ENCODE measurements at regions not wholly inside any gene's neighbourhood (a gene's known extent, or its start where the extent isn't known, plus 50 kb on each side); places are given as distances from the start of the nearest gene placed in this dataset.

DNA sequence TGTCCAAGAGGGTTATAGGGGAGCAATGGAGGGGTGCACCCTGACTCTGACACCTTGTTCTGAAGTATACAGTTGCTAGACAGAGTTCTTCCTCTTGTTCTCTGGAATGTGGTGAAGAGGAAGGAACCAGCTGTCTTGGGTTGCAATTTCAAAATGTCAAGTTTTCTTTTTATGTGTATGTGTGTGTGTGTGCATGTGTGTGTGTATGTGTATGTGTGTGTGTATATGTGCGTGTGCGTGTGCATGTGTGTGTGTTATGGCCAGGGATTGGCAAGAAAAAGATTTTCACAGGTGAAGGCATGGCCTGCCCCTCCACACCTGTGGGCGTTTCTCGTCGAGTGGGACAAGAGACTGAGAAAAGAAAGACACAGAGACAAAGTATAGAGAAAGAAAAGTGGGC, 81.6 kb upstream of the ADGRA3 start:
- ChIA-PET POLR2A (no interaction called here), CTCF (ENCODE audit: low intra/inter-chr PET ratio, low total read pairs) (no interaction called here)
- Histone ChIP-seq H3K9ac (ENCODE audit: insufficient read depth, low read depth, low read length) (no peak overlapping the region), H3K4me3 (replicated peaks in 1 of 3; ENCODE audit: insufficient read depth in 1 of 3, low read depth in 2 of 3, low read length in 3 of 3) (no peak overlapping the region), H3K27ac (ENCODE audit: extremely low read length, insufficient read depth, low read length) (no peak overlapping the region), H3K9me3 (ENCODE audit: low read length) (no peaks in the 10 kb centered on the region), H3K36me3 (replicated peaks in 1 of 2; ENCODE audit: control insufficient read depth in 1 of 2, insufficient read depth in 2 of 2, low read length in 2 of 2) (no peaks in the 10 kb centered on the region), H3K4me1 (ENCODE audit: insufficient read depth, low read length) (no peaks in the 10 kb centered on the region), H3K27me3 (ENCODE audit: control insufficient read depth in 1 of 2, insufficient read depth in 2 of 2, low read length in 2 of 2) (peaks cover 0 to 3% of the 10 kb centered on the region in 2 experiments; a peak in 2 of 5 replicates), H3K4me2 (ENCODE audit: low read depth, low read length) (no peak overlapping the region), H3K79me2 (ENCODE audit: insufficient read depth, low read length) (no peaks in the 10 kb centered on the region), H4K20me1 (ENCODE audit: insufficient read depth, low read length) (no peaks in the 10 kb centered on the region), H2AFZ (ENCODE audit: low read length) (no peak overlapping the region)
- BruUV-seq (replicated peaks): no TSS peak
- FAIRE-seq: no peak
- no peak for ATAC-seq
- 36% methylated on average over 5 of the region's 5 CpGs for WGBS (ENCODE audit: low lambda C conversion rate)
- in situ Hi-C loops (cut with HindIII; ENCODE audit: extremely low pct_ligation_motif_present, low pct_unique_long_range_greater_than_20kb): no loop called here
- intact Hi-C loops (cut with micrococcal nuclease; ENCODE audit: unreplicated experiment): no loop called here
- no peak for DNase-seq (ENCODE audit: low spot score)
- TF ChIP-seq, protein P1, sequence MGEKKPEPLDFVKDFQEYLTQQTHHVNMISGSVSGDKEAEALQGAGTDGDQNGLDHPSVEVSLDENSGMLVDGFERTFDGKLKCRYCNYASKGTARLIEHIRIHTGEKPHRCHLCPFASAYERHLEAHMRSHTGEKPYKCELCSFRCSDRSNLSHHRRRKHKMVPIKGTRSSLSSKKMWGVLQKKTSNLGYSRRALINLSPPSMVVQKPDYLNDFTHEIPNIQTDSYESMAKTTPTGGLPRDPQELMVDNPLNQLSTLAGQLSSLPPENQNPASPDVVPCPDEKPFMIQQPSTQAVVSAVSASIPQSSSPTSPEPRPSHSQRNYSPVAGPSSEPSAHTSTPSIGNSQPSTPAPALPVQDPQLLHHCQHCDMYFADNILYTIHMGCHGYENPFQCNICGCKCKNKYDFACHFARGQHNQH (CRISPR knock-in tag; IDR thresholded peaks at IDR 0.05): no peak
- TF ChIP-seq PRMT3 (CRISPR knock-in tag; IDR thresholded peaks at IDR 0.05; ENCODE audit: borderline replicate concordance, low read depth): no peak
- TF ChIP-seq, protein P2, sequence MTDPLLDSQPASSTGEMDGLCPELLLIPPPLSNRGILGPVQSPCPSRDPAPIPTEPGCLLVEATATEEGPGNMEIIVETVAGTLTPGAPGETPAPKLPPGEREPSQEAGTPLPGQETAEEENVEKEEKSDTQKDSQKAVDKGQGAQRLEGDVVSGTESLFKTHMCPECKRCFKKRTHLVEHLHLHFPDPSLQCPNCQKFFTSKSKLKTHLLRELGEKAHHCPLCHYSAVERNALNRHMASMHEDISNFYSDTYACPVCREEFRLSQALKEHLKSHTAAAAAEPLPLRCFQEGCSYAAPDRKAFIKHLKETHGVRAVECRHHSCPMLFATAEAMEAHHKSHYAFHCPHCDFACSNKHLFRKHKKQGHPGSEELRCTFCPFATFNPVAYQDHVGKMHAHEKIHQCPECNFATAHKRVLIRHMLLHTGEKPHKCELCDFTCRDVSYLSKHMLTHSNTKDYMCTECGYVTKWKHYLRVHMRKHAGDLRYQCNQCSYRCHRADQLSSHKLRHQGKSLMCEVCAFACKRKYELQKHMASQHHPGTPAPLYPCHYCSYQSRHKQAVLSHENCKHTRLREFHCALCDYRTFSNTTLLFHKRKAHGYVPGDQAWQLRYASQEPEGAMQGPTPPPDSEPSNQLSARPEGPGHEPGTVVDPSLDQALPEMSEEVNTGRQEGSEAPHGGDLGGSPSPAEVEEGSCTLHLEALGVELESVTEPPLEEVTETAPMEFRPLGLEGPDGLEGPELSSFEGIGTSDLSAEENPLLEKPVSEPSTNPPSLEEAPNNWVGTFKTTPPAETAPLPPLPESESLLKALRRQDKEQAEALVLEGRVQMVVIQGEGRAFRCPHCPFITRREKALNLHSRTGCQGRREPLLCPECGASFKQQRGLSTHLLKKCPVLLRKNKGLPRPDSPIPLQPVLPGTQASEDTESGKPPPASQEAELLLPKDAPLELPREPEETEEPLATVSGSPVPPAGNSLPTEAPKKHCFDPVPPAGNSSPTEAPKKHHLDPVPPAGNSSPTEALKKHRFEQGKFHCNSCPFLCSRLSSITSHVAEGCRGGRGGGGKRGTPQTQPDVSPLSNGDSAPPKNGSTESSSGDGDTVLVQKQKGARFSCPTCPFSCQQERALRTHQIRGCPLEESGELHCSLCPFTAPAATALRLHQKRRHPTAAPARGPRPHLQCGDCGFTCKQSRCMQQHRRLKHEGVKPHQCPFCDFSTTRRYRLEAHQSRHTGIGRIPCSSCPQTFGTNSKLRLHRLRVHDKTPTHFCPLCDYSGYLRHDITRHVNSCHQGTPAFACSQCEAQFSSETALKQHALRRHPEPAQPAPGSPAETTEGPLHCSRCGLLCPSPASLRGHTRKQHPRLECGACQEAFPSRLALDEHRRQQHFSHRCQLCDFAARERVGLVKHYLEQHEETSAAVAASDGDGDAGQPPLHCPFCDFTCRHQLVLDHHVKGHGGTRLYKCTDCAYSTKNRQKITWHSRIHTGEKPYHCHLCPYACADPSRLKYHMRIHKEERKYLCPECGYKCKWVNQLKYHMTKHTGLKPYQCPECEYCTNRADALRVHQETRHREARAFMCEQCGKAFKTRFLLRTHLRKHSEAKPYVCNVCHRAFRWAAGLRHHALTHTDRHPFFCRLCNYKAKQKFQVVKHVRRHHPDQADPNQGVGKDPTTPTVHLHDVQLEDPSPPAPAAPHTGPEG (CRISPR knock-in tag; IDR thresholded peaks at IDR 0.05): no peak
- no peak for TF ChIP-seq POLR2AphosphoS2 (IDR thresholded peaks at IDR 0.05; ENCODE audit: low read depth, low read length)
- TF ChIP-seq, protein P3, sequence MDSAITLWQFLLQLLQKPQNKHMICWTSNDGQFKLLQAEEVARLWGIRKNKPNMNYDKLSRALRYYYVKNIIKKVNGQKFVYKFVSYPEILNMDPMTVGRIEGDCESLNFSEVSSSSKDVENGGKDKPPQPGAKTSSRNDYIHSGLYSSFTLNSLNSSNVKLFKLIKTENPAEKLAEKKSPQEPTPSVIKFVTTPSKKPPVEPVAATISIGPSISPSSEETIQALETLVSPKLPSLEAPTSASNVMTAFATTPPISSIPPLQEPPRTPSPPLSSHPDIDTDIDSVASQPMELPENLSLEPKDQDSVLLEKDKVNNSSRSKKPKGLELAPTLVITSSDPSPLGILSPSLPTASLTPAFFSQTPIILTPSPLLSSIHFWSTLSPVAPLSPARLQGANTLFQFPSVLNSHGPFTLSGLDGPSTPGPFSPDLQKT (CRISPR knock-in tag; IDR thresholded peaks at IDR 0.05; ENCODE audit: borderline replicate concordance): no peak
- TF ChIP-seq SIN3A (IDR thresholded peaks at IDR 0.05; ENCODE audit: borderline replicate concordance, low read depth, low read length): no peak
- no peak for TF ChIP-seq CHD4 (IDR thresholded peaks at IDR 0.05; ENCODE audit: borderline replicate concordance, low read length)
- TF ChIP-seq KDM2A (CRISPR knock-in tag; IDR thresholded peaks at IDR 0.05; ENCODE audit: borderline replicate concordance, low read depth): no peak
- no peak for TF ChIP-seq ZBTB33 (CRISPR knock-in tag; IDR thresholded peaks at IDR 0.05)
- TF ChIP-seq CSRNP2 (CRISPR knock-in tag; conservative IDR thresholded peaks at IDR 0.05; ENCODE audit: low read depth): no peak
- TF ChIP-seq ZNF17 (CRISPR knock-in tag; IDR thresholded peaks at IDR 0.05): no peak
- no peak for TF ChIP-seq ZSCAN12 (CRISPR knock-in tag; IDR thresholded peaks at IDR 0.05)
- TF ChIP-seq DPF2 (CRISPR knock-in tag; IDR thresholded peaks at IDR 0.05; ENCODE audit: borderline replicate concordance, low read depth): no peak

All from HepG2 (cell line).